Stimulated activated CD8-positive, alpha-beta memory T cell treated with anti-CD3 and anti-CD28 coated beads, Interleukin-7, amount 100 ng/mL, for 48 hours (primary cell): ENCODE measurements at regions not wholly inside any gene's neighbourhood (a gene's known extent, or its start where the extent isn't known, plus 50 kb on each side); places are given as distances from the start of the nearest gene placed in this dataset.

Source experiments
- DNase-seq, 2 donors: peaks; one replicate each; pipeline ENCODE4 v3.0.0-alpha.2; 2020; ENCODE audit warnings: low read depth in 1 of 2; ENCODE audit errors: extremely low read depth in 1 of 2

- no peak for DNase-seq
Measured at GRCh38 chr11:129590030-129590752, 214.5 kb downstream of the BARX2 start.

DNA sequence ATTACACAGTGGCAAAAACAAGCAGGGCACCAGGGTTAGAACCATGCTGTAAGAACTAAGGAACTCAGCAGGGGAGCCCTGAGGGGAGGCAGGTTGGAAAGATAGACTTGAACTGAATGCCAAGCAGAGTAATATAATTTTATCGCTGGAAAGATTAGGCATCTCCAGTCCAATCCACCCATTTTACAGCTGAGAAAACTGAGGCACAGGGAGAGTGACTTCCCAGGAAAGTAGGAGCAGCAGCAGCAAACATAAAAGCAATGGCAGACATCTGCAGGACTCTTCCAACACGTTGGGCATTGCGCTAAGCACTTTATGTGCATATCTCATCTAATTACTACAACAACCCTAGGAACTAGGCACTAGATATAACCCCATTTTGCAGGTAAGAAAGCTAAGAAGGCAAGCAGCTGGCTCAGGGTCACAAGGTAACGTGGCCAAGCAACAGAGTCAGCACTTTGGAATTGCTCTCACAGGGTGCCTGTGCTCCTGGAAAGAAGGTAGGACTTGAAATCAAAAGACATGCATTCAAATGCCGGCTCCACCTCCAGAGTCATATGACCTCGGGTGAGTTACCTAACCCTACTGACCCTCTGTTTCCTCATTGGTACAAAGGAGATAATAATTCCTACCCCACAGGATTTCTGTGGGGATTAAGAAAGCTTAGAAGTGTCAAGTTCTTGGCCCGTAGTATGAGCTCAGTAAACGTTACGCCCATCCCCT, 215.3 kb downstream of the BARX2 start:
- DNase-seq, result no peak

DNA sequence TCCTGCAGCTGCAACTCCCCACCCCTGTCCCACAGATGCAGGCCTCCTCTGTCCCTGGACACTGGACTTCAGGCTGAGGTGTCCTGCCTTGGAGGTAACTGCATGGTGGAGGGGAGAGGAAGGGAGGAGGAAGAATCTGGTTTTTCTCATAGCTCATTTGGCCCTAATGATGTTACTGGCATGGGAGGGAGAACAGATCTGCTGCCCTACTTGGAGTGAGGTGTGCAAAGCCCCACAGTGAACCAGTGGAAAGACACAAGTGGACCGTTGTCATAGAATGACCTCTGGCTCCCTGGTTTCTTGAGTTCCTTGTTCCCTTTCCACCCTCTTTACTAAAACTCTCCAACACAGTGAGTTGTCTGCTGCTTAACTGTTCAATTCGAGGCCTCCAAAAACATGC, 215.9 kb downstream of the BARX2 start:
- no peak for DNase-seq

DNA sequence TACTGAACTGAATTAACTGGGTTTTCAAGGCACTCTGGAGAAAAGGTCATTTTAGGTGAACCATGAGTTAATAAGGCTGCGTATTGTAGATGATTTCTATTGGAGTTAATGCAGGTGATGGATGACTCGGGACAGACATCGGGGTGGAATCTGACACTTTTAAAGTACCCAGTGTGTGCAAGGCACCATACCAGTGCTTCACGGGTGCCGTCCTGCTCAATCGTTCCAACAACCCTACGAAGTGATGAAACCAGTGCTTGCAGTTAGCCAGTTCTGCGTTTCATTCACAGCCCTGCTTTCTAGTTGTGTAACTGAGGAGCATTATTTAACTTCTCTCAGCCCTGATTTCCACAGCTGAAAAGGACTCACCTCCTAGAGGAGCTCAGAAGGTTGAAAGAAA, 216.5 kb downstream of the BARX2 start:
- no peak for DNase-seq

GRCh38 chr11:129593098-129593497, 217.4 kb downstream of the BARX2 start:
- no peak for DNase-seq

DNA sequence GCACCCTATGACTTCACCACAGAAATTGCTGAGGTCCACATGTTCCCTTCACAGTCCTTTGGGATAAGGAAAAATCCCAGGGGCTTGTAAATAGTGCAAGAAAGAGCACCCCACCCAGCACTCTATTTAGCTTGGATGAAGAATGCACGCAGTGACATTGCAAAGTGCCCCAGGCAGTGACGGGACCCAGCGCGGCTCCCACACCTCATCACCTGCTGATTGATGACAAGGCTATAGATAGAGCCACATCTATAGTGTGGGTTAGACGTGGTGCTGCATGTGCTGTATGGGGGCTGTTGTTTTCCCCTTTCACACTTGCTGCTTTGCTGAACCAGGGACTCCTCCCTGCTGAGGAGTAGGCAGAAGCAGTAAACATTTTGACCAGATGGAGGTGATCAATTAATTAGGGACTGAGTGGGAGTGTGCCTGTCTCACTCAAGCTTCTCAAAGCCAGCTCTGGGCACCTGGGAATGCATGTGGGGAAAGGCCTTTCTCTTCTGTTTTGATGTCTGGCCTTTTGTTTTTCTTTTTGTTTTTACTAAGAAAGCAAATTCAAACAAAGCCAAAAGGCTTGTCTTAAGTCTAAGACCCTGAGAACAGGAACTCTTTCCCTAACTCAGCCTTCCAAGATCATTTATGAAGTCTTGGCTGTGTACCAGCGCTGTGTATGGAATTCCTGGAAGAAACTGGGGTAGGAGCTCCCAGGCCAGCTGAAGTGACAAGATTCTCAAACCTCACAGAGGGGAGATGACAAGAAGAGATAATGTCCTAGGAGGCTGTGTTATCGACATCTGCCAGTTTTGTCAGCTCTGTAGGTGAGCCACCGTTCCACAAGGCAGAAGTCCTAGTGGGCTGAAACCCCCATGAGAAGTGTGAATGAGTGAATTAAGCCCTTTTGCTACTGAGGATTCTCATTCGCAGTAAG, 219.7 kb downstream of the BARX2 start:
- no peak for DNase-seq

DNA sequence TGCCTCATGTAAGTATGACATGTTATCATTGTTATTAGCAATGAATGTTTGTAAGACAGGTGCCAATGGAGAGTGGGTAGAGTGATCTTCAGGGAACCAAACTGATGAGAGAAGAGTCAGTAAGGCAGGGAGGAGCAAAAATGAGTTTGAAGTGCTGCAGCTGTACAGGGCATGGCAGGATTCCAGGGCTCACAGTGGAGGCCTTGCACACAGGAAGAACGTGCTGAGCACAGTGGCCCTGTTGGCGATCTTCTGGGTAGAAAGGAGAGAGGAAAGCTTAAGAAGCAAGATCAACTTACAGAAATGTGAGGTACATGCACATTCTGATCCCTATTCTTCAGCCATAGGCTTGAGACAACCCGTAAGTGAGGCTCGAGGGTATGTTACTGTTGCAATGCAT, 219.3 kb upstream of the TMEM45B start:
- DNase-seq, result no peak

DNA sequence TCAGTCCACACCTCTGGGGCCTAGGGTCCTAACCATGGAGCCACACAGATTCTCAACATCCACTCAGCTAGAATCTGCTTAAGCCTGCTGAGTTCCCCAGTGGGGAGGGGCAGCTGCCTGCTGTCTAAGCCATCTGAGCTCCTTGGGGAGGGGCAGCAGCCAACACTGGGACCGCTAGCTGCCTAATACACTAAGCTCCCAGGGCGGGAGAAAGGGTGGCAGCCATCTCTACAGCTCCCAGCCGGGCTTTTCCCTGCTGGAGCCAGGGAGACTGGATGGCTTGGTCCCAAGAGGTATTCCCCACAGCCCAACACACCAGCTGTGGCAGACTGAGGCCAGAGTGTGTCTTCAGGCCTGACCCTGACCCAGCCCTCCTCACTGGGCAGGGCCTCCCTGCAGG, 217.3 kb upstream of the TMEM45B start:
- no peak for DNase-seq

DNA sequence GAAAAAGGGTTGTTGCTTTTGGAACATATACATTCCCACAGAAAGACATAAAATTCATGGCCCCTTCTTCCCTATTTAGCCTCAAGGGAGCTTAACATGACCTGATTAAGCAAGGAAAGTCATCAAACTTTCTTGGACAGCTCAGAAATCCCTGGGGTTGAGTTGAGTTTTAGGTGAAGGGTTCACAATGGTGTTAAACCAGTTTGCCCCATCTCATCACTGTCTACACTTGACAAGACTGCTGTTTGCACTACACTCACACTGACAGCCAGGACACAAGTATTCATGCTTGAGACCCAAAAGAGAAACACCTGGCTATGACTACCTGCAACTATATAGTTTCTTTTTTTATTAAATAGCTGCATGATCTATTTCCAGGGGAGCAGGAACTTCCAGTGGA, 209.8 kb upstream of the TMEM45B start:
- DNase-seq, result no peak

DNA sequence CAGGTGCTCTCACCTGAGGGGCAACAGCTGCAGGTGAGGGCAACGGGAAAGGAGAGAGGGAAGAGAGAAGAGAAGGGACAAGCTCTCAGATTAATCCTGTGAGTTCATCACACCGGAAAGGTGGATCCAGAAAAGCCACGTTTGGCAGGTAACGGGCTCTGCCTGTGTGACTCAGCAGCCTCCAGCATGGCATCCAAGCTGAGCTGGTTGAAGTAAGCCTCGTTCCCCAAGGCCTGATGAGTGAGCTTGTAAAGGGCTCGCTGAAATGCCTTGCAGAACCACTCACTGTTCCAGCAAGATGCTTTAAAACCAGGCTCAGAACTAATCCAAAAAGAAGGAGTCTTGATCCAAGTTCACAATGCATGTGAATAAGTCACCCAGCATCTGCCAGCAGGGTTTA, 206.9 kb upstream of the TMEM45B start:
- DNase-seq, result no peak

DNA sequence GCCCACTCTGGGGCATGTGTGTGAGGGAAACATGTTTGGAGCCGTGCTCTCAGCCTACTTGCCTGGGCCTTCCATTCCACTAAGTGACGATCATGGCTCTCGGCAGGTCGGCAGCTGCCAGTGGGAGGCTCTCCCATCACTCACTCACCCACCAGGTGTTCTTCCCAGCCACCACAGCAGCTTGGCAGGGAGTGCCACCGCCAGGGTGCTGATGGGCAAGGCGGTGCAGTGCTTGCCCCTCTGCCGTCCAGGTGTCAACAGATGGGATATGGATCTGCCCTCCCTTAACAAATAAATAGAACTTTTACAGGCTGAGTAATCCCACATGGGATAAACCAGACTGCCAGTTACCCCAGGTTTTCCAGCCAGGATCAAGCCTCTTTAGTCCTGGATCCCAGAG, 205.5 kb upstream of the TMEM45B start:
- no peak for DNase-seq

DNA sequence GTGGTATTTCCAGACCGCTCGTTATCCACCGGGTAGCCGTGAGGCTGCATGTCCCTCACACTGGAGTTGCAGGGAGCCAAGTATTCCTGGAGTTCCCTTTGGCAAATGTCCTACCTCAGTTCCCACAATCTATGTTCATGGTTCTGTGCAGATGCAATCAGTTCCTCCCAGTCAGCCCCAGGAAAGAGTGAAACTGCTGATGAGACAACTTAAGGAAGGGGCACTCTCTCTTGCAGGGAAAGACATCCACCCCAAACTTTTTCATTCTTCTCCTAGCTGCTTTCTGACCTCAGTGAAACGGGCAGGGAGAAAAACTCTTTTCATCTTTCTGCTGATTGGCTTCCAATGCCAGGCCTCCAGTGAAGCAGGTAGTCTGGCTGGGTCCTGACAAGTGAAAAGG, 205.1 kb upstream of the TMEM45B start:
- DNase-seq, result no peak

DNA sequence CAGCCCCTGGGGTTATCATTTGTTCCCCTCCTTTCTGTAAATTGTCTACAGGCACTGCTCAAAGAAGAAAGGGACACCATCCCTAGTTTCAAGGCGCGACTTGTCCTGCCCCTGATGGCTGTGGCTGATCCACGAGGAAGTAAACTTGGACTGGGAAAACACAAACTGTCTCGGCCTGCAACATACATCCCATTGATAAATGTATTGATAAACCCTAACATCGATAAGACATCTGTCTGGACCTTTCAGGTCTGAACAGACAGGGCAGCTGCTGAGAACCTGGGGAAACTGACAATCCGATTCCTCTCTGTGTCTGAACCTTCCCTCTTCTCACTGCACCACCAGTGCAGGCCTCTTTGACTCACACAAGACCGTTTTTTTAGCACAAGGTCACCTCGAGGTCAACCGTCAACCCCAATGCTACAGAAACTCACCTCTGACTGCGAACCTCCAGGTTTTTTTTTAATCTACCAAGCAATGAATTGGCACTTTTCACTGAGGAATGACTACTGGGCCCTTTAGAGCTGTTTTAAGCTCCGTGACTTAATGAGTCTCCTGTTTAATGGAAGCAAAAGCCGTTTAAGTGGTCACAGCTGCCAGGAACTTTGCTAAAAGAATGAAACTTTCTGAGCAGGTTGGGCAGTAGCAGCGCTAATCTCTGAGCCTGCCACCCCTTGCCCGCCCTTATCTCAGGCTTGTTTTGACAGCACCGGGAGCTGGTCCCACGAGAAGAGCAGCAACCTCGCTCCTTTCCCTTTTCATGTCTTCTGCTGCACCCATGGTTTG, 203.8 kb upstream of the TMEM45B start:
- DNase-seq, result no peak

DNA sequence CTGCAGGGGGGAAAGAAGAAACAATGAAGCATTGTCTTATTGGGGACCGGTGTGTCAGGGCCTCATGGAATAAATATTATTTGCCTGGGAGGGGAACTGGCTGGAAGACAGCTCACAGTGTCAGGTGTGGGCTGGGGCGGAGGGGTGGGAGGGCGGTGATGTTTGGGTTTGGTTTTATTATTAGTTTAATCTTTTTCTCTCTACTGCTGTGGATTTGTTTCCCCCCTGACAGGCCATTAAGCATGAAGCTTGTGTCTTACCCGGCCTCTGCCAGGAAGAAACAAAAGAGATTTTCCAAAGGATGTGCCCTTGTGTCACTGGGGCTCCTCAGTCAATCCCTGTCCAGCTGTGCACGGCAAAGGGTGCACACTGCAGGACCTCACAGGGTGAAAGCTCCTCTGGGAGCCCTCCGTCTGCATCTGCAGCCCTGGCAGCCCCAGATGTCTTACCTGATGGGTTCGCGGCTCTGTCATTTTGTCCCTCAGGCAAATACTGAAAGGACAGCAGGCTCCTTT, 203.1 kb upstream of the TMEM45B start:
- no peak for DNase-seq

DNA sequence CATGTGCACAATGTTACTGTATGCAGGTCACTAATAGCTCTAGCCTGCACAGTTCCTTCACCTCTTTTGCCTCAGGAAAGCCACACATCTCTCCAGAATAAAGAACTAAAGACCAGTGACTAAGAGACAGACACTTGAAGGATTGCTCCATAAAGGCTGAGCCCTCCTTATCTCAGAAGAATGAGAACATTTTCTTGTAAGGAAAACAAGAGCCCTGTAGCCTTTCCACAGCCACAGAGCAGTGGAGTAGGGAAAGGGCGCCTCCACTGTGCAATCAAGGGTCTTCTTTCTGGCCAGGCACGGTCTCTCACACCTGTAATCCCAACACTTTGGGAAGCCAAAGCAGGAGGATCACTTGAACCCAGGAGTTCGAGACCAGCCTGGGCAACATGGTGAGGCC, 202.6 kb upstream of the TMEM45B start:
- no peak for DNase-seq

GRCh38 chr11:129614256-129614944, 201.2 kb upstream of the TMEM45B start:
- no peak for DNase-seq

DNA sequence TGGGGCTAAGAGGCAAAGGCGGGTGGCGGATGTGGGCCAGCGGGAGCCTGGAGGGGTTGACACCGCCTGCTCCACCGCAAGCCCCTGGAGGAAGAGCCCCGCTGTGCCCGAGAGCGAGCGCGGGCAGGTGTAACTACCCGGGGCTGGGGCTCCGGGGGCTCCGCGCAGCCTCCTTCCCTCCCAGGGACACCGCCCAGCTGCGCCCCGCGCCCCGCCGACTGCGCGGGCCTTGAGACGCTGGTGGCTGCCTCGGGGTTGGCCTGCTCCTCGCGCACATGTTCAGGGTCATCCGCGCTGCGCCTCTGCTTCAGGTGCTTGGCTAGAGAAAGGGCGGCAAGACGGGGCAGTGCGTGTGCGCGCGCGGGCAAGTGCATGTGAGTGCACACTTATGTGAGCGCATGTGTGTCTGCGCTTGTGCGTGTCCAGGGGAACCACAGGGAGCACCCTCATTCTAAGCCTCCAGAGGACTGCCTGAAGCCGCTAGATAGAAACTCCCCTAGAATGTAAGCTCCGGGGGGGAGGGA, 197.5 kb upstream of the TMEM45B start:
- DNase-seq, result no peak

DNA sequence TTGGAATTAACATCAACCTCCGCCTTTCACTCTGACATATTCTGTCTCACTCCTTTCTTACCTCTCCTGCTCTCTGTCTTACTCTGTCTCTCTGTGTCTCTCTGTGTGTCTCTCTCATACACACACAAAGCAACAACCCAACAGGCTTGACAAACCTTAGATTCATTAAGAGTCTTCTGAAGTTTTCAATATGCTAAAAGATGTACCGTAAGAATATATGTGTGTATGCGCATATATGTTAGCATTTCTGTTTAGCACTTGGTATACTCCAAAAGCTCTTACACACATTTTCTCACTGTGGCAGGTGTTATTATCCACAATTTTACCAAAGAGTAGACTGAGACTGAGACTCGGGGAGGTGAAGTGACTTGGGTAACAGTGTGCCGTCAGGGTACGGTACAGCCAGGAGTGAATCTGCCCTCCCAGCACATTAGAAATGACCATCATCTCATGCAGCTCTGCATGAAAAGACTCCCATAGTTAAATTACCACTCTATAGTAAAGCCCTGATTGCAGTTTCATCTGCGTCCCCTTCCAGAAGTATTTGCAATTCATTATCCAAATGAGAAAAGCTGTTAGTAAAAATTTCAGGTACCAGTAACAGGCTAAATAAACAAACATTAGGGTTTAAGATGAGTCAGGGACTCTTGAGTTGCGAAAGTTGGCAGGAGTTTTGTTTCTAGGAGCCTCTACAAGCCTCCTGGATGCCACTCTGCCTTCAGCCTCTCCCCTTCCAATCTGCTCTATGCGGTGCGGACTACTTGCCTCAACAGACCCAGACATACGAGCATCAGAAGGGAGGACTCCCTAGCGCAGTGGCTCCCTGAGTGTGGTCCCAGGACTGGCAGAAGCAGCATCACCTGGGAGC, 195.2 kb upstream of the TMEM45B start:
- DNase-seq, result no peak

GRCh38 chr11:129625930-129626329, 189.7 kb upstream of the TMEM45B start:
- no peak for DNase-seq
